DMS153 treated with DMSO at 0.1 percent for 48 hours (cell line): ENCODE measurements at regions not wholly inside any gene's neighbourhood (a gene's known extent, or its start where the extent isn't known, plus 50 kb on each side); places are given as distances from the start of the nearest gene placed in this dataset.
"Not testable (repeated sequence)": the region's sequence is repeated elsewhere in the genome, so short reads cannot be mapped to it uniquely, and the experiment has no call there.

Experiments
- DNase-seq: peaks from one replicate; lab custom pipeline; 2025; ENCODE audit not compliant: unreplicated experiment; lab: John Stamatoyannopoulos, UW

DNA sequence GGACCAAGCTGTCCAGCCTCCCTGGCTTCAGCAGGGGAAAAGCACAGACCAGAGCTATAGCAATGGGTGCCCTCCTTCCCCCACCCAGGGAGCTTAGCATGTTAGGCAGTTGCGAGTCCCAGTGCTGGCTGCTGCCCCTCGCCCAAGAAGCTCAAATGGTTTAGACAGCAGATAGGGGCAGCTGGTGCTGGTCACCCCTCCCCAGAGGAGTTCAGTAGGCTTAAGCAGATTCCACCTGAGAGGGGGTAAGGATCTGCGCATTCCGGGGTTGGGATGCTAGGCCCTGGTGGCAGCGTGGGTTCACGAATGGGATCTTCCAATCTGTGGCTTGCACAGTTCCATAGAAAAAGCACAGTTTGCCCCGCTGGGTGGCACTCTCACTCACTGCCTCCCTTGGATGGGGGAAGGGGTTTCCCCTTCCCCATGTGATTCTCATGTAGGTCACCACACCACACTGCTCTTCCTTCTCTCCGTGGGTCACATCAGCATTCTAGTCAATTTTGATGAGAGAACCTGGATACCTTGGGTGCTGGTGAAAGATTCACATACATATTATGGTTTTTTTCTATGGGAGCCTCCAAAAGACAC, 665.6 kb downstream of the C12orf50 start:
- DNase-seq, result no peak

DNA sequence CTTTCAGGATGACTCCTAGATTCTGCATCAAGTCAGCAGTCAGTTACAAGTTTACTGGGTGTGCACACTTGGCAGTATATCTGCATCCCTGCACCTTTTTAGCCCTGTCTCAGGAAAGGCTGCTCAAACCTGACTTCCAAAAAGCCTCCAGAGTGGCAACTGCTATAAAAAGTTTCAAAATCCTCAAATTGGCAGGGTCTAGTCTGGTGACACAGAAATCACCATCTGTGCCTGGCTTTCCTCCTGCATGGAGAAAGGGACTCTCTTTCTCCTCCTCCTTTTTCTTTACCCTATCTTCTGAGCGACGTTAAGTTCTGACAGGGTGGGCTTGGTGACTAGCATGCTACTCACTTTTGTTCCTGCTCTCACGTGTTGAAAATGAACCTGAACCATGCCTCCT, 679.5 kb downstream of the C12orf50 start:
- no peak for DNase-seq

DNA sequence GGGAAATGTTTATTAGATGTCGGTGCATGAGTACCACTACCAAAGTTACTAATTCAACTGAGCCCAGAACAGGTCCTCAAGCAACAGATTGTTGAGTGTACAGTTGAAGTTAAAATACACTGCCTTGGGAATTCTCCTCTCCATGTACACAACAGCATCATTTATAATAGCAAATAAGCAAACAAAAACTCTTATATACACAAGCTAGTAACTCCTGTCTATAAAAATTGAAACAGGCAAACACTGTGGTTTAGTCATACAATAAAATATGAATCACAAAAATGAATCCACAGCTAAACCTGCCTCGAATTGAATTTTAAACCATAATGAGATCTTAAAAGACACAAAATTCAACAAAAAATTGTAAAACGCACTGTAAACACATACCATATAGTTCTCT, 681.1 kb downstream of the C12orf50 start:
- DNase-seq, result no peak

DNA sequence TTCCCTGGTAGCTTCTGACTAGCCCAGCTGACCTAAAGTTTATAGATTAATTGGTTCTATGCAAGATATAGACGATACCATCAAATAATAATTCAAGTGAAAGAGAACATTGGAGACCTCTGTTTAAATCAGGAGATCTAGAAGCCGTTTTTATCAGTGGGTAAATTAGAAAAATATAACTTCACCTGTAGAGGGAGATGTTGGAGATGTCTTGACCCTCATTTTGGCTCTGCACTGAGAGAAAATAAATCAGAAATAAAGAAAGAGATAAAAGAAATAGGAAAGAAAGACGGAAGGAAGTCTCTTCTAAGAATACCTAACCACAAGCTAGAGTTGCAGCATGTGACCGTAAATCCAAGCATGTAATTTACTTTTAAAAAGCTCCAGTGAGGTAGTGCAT, 684.5 kb downstream of the C12orf50 start:
- DNase-seq, result no peak

DNA sequence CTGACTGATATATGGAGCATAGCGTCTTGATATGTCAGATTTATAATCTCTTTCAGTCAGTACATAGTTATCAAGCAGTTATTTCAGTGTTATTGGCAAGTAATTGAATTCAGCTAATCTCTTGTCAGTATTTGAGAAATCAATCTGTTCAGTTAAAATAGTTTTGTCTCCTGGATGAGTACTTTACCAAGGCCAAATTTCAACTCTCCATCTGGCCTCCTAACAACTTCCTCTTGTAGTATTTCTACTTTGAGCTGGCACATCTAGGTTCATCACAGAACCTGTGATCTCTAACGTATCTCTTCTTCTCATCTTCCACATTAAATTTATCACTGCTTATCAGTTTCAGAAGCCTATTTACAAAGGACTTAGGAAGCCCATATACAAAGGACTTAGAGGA, 690.5 kb downstream of the C12orf50 start:
- no peak for DNase-seq

DNA sequence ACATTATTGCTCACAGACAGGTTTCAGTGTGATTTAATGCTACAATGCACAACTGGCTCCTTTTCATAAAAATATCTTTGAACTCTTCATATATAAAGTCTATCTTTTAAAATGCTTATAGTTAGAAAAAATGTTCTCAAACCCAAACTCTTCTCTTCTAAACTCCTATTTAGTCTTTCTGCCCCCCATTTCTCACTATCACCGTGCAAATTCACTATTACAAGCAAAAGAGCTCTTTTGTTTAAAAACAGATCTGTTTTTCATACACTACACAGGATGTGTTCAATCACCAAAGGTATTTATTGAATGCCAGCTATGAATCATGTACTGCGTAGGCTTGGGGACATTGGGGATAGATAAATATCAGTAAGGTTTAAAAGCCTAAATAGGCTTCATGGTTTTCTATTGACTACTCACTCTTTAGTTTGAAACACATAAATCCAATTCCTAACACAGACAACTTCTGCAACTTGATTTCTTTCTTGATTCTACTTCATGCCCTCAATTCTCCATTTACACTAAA, 692.3 kb downstream of the C12orf50 start:
- DNase-seq, result no peak

DNA sequence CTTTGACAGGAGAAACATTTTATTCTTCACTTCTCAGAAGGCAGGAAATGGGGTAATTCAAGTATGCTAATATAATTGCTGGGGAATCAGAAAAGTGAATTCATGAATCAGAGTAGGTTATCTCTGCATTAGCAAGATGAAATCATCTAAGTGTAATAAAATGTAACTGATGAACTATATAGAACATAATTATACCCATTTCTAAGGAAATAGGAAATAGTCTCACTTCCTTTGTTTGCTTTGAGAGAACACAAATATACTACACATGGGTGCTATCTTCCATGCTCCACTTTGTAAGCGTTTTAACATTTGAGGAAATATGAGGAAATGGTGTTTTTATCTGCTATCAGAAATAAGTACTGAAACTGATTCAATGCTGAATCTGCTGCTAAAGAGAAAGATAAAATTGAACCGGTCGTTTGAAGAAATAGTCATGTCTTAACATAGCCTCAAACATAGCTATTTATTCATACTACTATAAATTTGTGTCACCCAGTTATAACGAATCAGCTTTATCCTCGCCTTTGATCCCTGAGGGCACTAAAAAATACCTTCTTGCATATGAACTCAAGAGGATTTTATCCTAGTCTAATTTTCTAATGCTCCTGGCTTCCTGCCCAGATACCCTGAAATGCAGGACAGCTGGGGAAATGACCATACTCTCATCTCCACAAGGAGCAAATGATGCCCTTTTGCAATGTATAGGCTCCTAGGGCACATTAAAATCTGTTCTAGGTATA, 696.0 kb downstream of the C12orf50 start:
- no peak for DNase-seq

DNA sequence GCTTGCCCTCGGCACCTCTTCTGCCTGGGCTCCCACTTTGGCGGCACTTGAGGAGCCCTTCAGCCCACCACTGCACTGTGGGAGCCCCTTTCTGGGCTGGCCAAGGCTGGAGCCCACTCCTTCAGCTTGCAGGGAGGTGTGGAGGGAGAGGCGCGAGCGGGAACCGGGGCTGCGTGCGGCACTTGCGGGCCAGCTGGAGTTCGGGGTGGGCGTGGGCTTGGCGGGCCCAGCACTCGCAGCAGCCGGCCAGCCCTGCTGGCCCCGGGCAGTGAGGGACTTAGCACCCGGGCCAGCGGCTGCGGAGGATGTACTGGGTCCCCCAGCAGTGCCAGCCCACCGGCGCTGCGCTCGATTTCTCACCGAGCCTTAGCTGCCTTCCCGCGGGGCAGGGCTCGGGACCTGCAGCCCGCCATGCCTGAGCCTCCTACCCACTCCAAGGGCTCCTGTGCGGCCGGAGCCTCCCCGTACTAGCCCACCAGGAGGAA, 699.1 kb downstream of the C12orf50 start:
- DNase-seq, result not testable (repeated sequence)

DNA sequence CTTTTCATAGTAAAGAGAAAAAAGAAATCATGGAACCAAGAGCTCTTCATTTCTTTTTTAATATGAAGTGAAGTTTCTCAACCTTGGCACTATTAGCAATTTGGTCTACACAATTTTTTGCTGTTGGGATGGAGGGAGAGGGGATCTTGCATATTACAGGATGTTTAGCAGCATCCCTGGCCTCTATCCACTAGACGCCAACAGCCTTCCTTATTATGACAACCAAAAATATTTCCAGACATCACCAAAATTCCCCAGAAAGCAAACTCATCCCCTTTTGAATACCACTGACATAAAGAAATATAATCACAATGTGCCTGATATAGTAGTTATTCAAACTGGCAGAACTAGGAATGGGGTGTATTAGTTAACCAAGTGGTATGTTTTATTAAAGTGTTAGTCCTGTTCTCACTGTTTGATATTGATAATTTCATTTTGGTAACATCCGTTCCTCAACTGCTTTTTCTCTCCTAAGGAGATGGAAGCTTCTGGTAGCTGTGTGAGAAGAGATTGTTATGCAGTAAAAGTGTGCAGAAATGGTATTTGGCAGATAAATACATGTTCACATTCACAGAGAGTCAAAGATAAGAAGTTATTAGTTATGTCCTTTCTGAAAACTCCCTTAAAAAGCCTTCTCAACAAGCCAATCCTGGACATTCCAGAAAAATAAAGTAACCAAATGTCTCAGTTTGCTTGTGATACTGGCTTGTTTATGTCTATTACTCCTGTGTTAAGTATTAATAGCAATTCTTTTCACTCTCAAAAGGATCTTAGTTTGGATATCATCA, 699.9 kb downstream of the C12orf50 start:
- DNase-seq, result no peak

DNA sequence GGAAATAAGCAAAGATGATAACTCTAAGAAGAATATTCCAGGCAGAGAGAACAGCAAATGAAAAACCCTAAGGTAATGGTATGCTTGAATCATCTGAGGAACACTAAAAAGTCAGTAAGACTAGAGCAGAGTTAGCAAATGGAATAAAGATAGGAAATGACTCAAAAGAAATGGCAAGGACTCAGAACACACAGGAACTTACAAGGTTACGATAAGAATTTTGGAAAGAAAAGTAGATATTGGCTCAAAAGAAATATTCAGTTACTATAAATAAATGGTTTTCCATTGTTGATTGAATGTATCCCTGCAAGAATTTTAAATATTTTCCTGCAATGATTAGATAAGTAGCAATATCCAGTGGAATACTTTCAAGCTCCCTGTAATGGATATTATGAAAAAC, 705.8 kb downstream of the C12orf50 start:
- DNase-seq, result no peak

DNA sequence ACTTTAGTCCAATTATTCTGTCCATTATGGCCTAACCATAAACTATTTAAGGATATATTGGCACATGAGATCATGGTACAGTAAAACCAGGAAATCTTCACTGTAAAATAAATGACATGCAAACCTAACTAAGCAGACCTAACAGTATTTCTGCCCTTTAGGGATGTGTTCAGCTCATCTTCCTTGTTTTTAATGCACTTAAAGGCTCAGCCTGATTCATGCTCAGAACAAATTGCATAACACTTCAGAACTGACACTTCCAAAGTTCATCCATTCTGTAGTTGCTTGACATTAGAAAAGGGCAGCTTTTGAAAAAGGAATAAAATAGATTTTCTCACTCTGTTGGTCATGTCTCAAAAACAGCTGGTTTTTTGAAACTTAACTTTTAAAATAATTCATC, 708.5 kb downstream of the C12orf50 start:
- DNase-seq, result no peak

DNA sequence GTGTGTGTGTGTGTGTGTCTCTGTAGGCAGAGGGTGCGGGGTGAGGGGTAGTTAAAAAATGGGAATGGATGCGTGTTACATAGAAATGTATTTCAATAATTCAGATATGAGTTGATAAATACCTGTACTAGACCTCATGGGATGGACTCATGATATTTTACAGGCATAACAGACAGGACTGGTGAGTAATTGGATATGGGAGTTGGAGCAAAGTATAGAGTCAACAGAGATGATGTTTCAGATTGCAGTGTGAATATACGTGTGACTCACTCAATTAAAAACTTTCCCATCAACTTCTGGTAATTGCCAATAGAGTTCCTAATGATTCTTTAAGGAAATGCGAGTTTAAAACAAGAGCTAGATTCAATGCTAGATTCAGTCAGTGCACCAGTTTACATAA, 711.9 kb downstream of the C12orf50 start:
- DNase-seq, result no peak

DNA sequence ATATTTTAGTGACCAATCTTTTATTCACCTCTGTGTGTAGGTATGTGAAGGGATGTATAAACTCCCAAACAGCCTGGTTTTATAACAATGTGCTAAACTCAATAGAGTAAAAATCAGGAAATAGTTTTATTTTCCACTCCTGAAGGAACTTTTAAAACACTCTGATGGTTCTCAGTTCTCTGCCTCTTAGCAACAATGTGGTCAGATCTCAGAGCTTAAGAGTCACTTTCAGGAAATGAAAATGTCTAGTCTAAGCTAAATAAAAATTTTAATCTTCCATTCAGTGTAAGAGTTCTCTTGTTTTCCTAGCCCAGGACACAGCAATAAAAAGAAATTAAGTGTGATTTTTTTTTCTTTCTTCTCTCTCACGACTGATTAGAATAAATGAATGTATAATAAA, 718.0 kb downstream of the C12orf50 start:
- no peak for DNase-seq

DNA sequence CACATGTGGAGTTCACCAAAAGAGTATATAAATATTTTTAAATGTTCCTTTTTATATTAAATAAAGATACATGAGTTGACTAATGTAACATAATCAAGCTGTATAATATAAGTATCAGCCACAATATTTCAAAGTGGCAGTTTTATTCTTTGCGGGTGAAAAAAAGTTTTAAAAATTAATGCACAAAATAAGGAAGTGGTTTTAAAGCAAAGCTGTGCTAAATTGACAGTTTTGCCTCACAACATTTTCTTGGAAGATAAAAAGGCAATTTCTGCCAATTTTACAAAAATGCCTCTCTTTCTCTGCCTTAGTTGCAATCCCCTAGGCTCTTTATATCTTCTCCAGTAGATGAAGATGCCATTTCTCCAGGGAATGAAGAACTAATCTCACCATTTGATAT, 719.1 kb downstream of the C12orf50 start:
- no peak for DNase-seq

DNA sequence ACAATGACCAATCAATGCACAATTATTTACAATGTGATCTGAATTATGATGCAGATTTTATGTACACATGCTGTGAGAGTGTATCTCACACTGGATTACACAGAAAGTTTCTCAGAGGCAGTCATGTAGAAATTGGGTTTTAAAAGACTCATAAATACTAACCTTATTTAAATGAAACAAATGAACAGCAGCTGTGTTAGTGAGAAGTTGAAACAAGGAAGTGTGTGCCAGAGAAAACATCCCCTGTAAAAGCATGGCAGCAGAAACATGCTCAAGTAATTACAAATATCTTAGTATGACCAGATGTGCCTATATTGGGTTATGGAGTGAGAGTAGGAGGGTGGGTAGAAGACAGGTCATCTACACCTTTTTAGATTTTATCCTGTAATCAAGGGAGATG, 723.7 kb downstream of the C12orf50 start:
- DNase-seq, result no peak

DNA sequence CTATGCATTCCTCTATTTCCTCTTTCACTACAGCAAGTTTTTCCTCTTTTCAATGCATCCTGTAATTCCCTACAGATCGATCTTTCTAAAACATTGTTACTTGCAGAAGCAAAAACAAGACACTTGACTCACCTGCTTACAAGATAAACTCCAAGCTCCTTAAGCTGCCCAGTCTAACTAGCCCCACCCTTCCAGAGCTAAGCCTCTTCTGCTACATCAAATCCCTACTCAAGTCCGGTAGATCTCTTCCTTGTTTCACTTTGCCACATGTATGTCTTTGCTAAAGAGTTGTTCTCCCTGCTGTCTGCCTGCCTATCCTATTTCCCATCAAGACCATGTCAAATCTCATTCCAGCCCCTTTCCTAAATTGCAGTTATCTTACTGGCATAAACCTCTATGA, 724.8 kb downstream of the C12orf50 start:
- DNase-seq, result no peak

DNA sequence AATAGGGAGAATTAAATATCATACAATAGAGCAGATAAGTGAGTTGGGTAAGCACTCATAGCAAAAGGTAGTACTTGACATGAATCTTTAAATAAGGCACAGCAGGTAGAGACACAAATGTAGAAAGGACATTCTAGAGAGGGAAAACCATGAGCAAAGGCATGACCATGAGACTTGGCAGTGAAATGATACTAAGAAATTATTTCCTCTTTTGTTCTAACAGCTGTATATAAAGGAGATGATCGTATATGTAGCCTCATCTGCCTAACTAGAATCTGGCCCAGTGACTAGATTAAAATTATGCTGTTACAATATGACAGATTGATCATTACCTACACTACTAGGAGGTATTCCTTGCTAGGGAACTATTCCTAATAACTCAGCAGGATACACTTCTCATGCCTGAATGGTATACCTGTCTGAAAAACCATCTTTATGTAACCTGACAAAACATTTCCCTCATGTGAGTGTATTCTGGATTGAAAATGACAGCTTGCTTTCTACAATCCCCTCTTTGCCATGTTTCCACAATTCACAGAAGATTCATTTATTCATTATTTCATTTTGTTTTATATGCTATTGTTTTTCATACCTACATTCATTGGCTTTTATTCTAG, 725.7 kb downstream of the C12orf50 start:
- DNase-seq, result no peak

DNA sequence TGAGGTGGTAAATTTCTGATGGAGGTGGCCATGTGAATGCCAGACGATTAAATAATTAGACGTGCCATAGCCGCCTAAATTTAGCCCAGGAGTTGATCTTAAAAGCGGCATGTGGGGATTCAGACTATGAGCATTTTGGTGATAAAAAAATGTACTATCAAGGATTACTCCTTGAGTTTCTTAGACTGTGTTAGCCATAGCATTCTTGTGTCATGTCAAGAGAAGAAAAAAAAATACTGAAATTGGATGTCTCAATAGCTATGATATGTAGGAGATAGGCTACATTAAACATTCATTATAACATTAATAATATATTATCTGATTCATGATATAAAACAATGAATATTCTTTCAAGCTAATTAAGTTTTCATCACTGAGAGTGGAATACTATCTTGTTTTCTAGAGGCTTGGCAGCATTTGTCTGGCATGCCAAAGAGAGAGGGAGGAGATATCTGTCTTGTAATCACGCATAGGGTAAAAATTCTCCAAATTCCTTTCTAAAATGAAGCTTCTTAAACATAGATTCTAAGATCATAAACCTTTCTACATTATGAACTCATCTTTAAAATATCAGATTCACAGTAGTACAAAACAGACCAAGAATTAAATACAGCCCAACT, 727.0 kb downstream of the C12orf50 start:
- no peak for DNase-seq

DNA sequence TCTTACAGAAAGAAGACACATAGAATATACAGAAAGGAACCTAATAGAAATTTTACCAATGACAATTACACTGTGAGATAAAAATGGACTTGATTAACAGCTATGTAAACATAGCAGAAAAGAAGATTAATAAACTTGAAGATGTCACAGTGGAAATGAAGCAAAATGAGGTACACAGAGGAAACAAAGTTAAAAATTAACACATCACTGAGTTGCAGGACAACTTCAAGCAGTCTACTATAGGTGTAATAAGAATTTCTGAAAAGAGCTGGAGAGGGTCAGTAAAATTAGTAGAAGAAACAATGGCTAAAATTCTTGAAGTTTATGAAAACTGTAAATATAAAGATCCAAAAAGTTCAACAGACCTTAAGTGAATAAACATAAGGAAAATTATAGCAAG, 738.7 kb downstream of the C12orf50 start:
- DNase-seq, result no peak

DNA sequence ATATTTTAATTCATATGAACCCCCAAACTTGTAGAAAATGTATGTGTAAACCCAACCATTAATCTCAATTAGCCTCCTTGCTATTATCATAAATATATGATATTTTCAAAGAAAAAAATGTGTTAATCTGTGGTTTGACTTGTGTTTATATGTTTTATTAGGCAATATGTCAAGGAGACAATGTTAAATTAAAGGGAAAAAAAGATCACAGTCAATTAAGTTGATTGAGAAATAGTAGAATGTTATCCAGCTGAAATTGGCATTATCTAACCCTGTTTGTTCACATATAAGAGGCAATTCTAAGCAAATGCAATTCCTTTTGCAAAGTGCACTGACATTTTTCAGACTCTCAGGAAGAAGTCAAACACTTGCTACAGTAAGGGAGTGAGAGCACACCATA, 745.3 kb downstream of the C12orf50 start:
- no peak for DNase-seq

DNA sequence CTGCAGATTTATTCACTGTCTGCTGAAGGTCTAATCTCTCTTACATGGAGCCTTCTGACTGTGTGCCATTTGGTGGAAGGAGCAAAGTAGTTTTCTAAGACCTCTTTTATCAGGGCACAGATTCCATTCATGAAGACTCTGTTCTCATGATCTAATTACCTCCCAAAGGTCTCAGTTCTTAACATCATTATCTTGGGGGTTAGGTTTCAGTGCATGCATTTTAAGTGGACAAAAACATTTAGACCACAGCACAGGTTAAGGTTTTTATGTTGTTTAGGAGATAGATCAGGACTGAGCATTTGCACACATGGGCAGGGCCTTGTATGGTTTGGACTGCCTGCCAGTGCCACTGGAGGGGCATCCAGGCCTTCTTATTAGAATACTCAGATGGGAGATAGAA, 746.1 kb downstream of the C12orf50 start:
- DNase-seq, result no peak
